SU-DHL-6 (cell line): ENCODE measurements at regions not wholly inside any gene's neighbourhood (a gene's known extent, or its start where the extent isn't known, plus 50 kb on each side); places are given as distances from the start of the nearest gene placed in this dataset.

Experiments used
- EZH2phosphoT487 ChIP-seq: fragments of 200-600 bp; sonication (generic), shearing (Covaris generic); conservative IDR thresholded peaks from 2 replicates; pipeline ENCODE4 v1.6.1; 2018; ENCODE audit warnings: mild to moderate bottlenecking, antibody characterized with exemption, low read length, moderate library complexity, mixed read lengths
- TF ChIP-seq, protein P1 (sequence below): fragments of 200-600 bp; sonication (generic); IDR thresholded peaks from one replicate; pipeline ENCODE4 v1.5.1; 2017; ENCODE audit warnings: antibody characterized with exemption, mild to moderate bottlenecking, low read length, moderate library complexity; ENCODE audit not compliant: insufficient read depth, poor library complexity, severe bottlenecking

- TF ChIP-seq, protein P1, sequence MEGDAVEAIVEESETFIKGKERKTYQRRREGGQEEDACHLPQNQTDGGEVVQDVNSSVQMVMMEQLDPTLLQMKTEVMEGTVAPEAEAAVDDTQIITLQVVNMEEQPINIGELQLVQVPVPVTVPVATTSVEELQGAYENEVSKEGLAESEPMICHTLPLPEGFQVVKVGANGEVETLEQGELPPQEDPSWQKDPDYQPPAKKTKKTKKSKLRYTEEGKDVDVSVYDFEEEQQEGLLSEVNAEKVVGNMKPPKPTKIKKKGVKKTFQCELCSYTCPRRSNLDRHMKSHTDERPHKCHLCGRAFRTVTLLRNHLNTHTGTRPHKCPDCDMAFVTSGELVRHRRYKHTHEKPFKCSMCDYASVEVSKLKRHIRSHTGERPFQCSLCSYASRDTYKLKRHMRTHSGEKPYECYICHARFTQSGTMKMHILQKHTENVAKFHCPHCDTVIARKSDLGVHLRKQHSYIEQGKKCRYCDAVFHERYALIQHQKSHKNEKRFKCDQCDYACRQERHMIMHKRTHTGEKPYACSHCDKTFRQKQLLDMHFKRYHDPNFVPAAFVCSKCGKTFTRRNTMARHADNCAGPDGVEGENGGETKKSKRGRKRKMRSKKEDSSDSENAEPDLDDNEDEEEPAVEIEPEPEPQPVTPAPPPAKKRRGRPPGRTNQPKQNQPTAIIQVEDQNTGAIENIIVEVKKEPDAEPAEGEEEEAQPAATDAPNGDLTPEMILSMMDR, result no peak
- no peak for TF ChIP-seq EZH2phosphoT487
Observed at GRCh38 chr2:215621381-215621780, 185.5 kb upstream of the FN1 start.
